IMR-90 (cell line): ENCODE measurements at regions not wholly inside any gene's neighbourhood (a gene's known extent, or its start where the extent isn't known, plus 50 kb on each side); places are given as distances from the start of the nearest gene placed in this dataset.

Source experiments
- ATAC-seq: fragments of 200-7000 bp; cut with Tn5 transposase; 2 replicates; pipeline ENCODE4 v1.9.1; 2020; ENCODE audit warnings: low read depth, mild to moderate bottlenecking, moderate library complexity
- BruUV-seq: library from RNA; stranded (reverse); fragments of 400-500 nt; replicated peaks from 2 replicates; lab custom pipeline; 2021; lab: Mats Ljungman, UMichigan
- CTCF ChIA-PET: fragments of 300-600 bp; formaldehyde crosslinking; extraction: SDS; loops from one replicate; lab custom pipeline; 2021; ENCODE audit warnings: antibody characterized with exemption; lab: Yijun Ruan, JAX
- POLR2A ChIA-PET: fragments of 300-600 bp; sonication (Branson Sonifier 250); formaldehyde crosslinking; loops from one replicate; lab custom pipeline; 2022; ENCODE audit warnings: antibody characterized with exemption; ENCODE audit not compliant: unreplicated experiment; lab: Charles Lee
- DNase-seq: peaks from one replicate; pipeline ENCODE4 v3.0.0; 2013
- H2AFZ ChIP-seq: replicated peaks from 2 replicates; pipeline ENCODE3; 2013; ENCODE audit warnings: low read length, mild to moderate bottlenecking; ENCODE audit not compliant: poor library complexity
- H2AK5ac ChIP-seq: 2 replicates; pipeline ENCODE4 v1.6.1; 2013; ENCODE audit warnings: low read depth, low read length, inconsistent platforms
- H2AK9ac ChIP-seq: replicated peaks from 2 replicates; pipeline ENCODE3; 2013; ENCODE audit warnings: mild to moderate bottlenecking, low read depth, low read length, moderate library complexity; ENCODE audit not compliant: poor library complexity
- H2BK120ac ChIP-seq: 2 replicates; pipeline ENCODE4 v1.6.1; 2013; ENCODE audit warnings: low read depth, low read length, inconsistent platforms
- H2BK15ac ChIP-seq: 3 replicates; pipeline ENCODE4 v1.6.1; 2013; ENCODE audit warnings: low read depth, low read length, inconsistent platforms
- H2BK20ac ChIP-seq: 2 replicates; pipeline ENCODE4 v1.6.1; 2013; ENCODE audit warnings: low read depth, mild to moderate bottlenecking, inconsistent platforms, low read length, moderate library complexity
- H2BK5ac ChIP-seq: 2 replicates; pipeline ENCODE4 v1.6.1; 2013; ENCODE audit warnings: mild to moderate bottlenecking, low read depth, low read length, inconsistent platforms; ENCODE audit not compliant: poor library complexity, severe bottlenecking
- H3K14ac ChIP-seq: replicated peaks from 2 replicates; pipeline ENCODE4 v1.6.1; 2013; ENCODE audit warnings: low read depth, low read length, inconsistent platforms
- H3K18ac ChIP-seq: 2 replicates; pipeline ENCODE4 v1.6.1; 2013; ENCODE audit warnings: low read depth, low read length, control low read depth
- H3K23ac ChIP-seq: 2 replicates; pipeline ENCODE4 v1.6.1; 2013; ENCODE audit warnings: low read depth, low read length, inconsistent platforms
- H3K27ac ChIP-seq: 2 replicates; pipeline ENCODE4 v1.5.1; 2013; ENCODE audit warnings: mild to moderate bottlenecking, control low read depth, low read length; ENCODE audit not compliant: insufficient read depth
- H3K27me3 ChIP-seq: 2 replicates; pipeline ENCODE4 v1.6.1; 2013; ENCODE audit warnings: low read length; ENCODE audit not compliant: control insufficient read depth, insufficient read depth
- H3K36me3 ChIP-seq: 2 replicates; pipeline ENCODE4 v1.6.1; 2013; ENCODE audit warnings: low read length, mixed read lengths; ENCODE audit not compliant: control insufficient read depth, insufficient read depth
- H3K4ac ChIP-seq: 2 replicates; pipeline ENCODE4 v1.6.1; 2013; ENCODE audit warnings: low read depth, low read length, inconsistent platforms
- H3K4me1 ChIP-seq: 2 replicates; pipeline ENCODE4 v1.6.1; 2013; ENCODE audit warnings: low read length, mixed read lengths; ENCODE audit not compliant: control insufficient read depth, insufficient read depth
- H3K4me2 ChIP-seq: 2 replicates; pipeline ENCODE4 v1.6.1; 2013; ENCODE audit warnings: low read depth, mild to moderate bottlenecking, control low read depth, low read length, moderate library complexity
- H3K4me3 ChIP-seq: 2 replicates; pipeline ENCODE4 v1.5.1; 2013; ENCODE audit warnings: low read depth, mild to moderate bottlenecking, control low read depth, low read length, moderate library complexity; ENCODE audit not compliant: insufficient read depth
- H3K56ac ChIP-seq: 2 replicates; pipeline ENCODE4 v1.6.1; 2013; ENCODE audit warnings: low read length, inconsistent platforms; ENCODE audit not compliant: insufficient read depth; ENCODE audit errors: extremely low read depth
- H3K79me1 ChIP-seq, 2 experiments: 2 replicates each; pipeline ENCODE4 v1.6.1; 2013; ENCODE audit warnings: low read length in 2 of 2, inconsistent platforms in 1 of 2, low read depth in 1 of 2
- H3K9ac ChIP-seq: 2 replicates; pipeline ENCODE4 v1.6.1; 2013; ENCODE audit warnings: low read depth, low read length, control low read depth
- H3K9me1 ChIP-seq: 2 replicates; pipeline ENCODE4 v1.6.1; 2013; ENCODE audit warnings: low read length, inconsistent platforms; ENCODE audit not compliant: insufficient read depth
- H3K9me3 ChIP-seq: 2 replicates; pipeline ENCODE4 v1.6.1; 2013; ENCODE audit warnings: low read length; ENCODE audit not compliant: control insufficient read depth, insufficient read depth
- H4K20me1 ChIP-seq: 2 replicates; pipeline ENCODE4 v1.6.1; 2013; ENCODE audit warnings: low read length, inconsistent platforms; ENCODE audit not compliant: insufficient read depth
- H4K5ac ChIP-seq: 2 replicates; pipeline ENCODE4 v1.6.1; 2013; ENCODE audit warnings: mild to moderate bottlenecking, low read depth, low read length, control low read depth
- H4K8ac ChIP-seq, 2 experiments: 2 replicates each; pipeline ENCODE4 v1.6.1; 2013; ENCODE audit warnings: low read depth in 2 of 2, low read length in 2 of 2, control low read depth in 1 of 2, inconsistent platforms in 1 of 2
- H4K91ac ChIP-seq: 2 replicates; pipeline ENCODE4 v1.6.1; 2013; ENCODE audit warnings: low read depth, low read length, inconsistent platforms; ENCODE audit not compliant: insufficient read depth
- BHLHE40 ChIP-seq: fragments of 150-350 bp; IDR thresholded peaks from 2 replicates; pipeline ENCODE4 v1.6.1; 2016; ENCODE audit warnings: mild to moderate bottlenecking, low read depth, low read length
- CEBPB ChIP-seq: IDR thresholded peaks from 2 replicates; pipeline ENCODE4 v1.6.1; 2012; ENCODE audit warnings: low read depth, low read length, improper control_type of control experiment
- CHD1 ChIP-seq: IDR thresholded peaks from 2 replicates; pipeline ENCODE4 v1.6.1; 2012; ENCODE audit warnings: low read depth, low read length, improper control_type of control experiment
- CTCF ChIP-seq: conservative IDR thresholded peaks from 2 replicates; pipeline ENCODE4 v1.5.1; 2012; ENCODE audit warnings: mild to moderate bottlenecking, low read depth, low read length, improper control_type of control experiment
- ELK1 ChIP-seq: fragments of 150-350 bp; IDR thresholded peaks from 2 replicates; pipeline ENCODE4 v1.6.1; 2016; ENCODE audit warnings: low read depth, mild to moderate bottlenecking, low read length, moderate library complexity, borderline replicate concordance
- FOS ChIP-seq: fragments of 150-350 bp; IDR thresholded peaks from 2 replicates; pipeline ENCODE4 v1.6.1; 2016; ENCODE audit warnings: low read depth, low read length
- MXI1 ChIP-seq: IDR thresholded peaks from 2 replicates; pipeline ENCODE4 v1.6.1; 2012; ENCODE audit warnings: low read depth, mild to moderate bottlenecking, low read length, moderate library complexity, borderline replicate concordance
- NFE2L2 ChIP-seq: fragments of 150-350 bp; IDR thresholded peaks from 2 replicates; pipeline ENCODE4 v1.6.1; 2016; ENCODE audit warnings: low read depth, mild to moderate bottlenecking, low read length
- POLR2A ChIP-seq: IDR thresholded peaks from 2 replicates; pipeline ENCODE4 v1.6.1; 2012; ENCODE audit warnings: mild to moderate bottlenecking, low read depth, low read length
- RAD21 ChIP-seq: IDR thresholded peaks from 2 replicates; pipeline ENCODE4 v1.6.1; 2012; ENCODE audit warnings: low read length, improper control_type of control experiment
- RFX5 ChIP-seq: IDR thresholded peaks from 2 replicates; pipeline ENCODE4 v1.8.0; 2012; ENCODE audit warnings: low read depth, mild to moderate bottlenecking, low read length, moderate library complexity
- USF2 ChIP-seq: fragments of 150-350 bp; IDR thresholded peaks from 2 replicates; pipeline ENCODE4 v1.6.1; 2017; ENCODE audit warnings: mild to moderate bottlenecking, antibody characterized with exemption, low read length, low read depth
- WGBS, 2 experiments: methylation state at CpG; one replicate each; pipeline versions ENCODE4 v1.1.5 to v1.1.7; 2013; ENCODE audit warnings: missing lambda C conversion rate in 2 of 2; ENCODE audit not compliant: insufficient read length in 1 of 2; ENCODE audit errors: extremely low coverage in 2 of 2; 5-methylcytosine and 5-hydroxymethylcytosine counted together
- dilution Hi-C: fragments of 300-500 bp; cut with HindIII; formaldehyde crosslinking; loops from one replicate; pipeline ENCODE4 v1.14.3; 2018; ENCODE audit warnings: low sequenced_read_pairs; ENCODE audit not compliant: unreplicated experiment
- in situ Hi-C: fragments of 300-500 bp; cut with MboI; formaldehyde crosslinking; loops from 3 replicates; pipeline ENCODE4 v1.14.3; 2019; ENCODE audit warnings: low sequenced_read_pairs, inconsistent platforms, mixed read lengths
- intact Hi-C: fragments of 100-400 bp; cut with micrococcal nuclease; formaldehyde crosslinking; loops from 2 replicates; pipeline ENCODE4 v1.10.0; 2022

- no peak overlapping the region for H3K4ac ChIP-seq
- H4K8ac ChIP-seq: no peak overlapping the region
- no peak overlapping the region for H3K14ac ChIP-seq
- H3K36me3 ChIP-seq: no peaks in the 10 kb centered on the region
- peaks cover 8% of the 10 kb centered on the region; the same call in 1 of the 2 replicates for H3K9me3 ChIP-seq
- no peak overlapping the region for H3K9ac ChIP-seq
- no peaks in the 10 kb centered on the region for H3K27me3 ChIP-seq
- H3K4me1 ChIP-seq: no peaks in the 10 kb centered on the region
- no CpG with 5 or more reads among the region's 2 CpGs for WGBS, 2 experiments
- no peak overlapping the region for H2BK20ac ChIP-seq
- H3K4me3 ChIP-seq: no peak overlapping the region
- no peak overlapping the region for H2BK15ac ChIP-seq
- H2AK9ac ChIP-seq: no peak overlapping the region
- no peak overlapping the region for H3K23ac ChIP-seq
- POLR2A ChIA-PET: no interaction called here
- dilution Hi-C loops (no loop called here), intact Hi-C loops (no loop called here), in situ Hi-C loops (no loop called here)
- CTCF ChIA-PET: no interaction called here
- TF ChIP-seq CHD1: no peak
- no peak for TF ChIP-seq RFX5
- TF ChIP-seq USF2: no peak
- no peak for TF ChIP-seq NFE2L2
- TF ChIP-seq ELK1: no peak
- TF ChIP-seq CTCF: no peak
- TF ChIP-seq CEBPB: no peak
- TF ChIP-seq FOS: no peak
- TF ChIP-seq RAD21: no peak
- no peak for TF ChIP-seq POLR2A
- no peak for TF ChIP-seq BHLHE40
- no peak for TF ChIP-seq MXI1
- H2AK5ac ChIP-seq: no peak overlapping the region
- no peak overlapping the region for H2AFZ ChIP-seq
- no peaks in the 10 kb centered on the region for H3K79me1 ChIP-seq
- H3K9me1 ChIP-seq: no peaks in the 10 kb centered on the region
- no peak overlapping the region for H3K56ac ChIP-seq
- no peak overlapping the region for H2BK120ac ChIP-seq
- no peak overlapping the region for H3K18ac ChIP-seq
- H2BK5ac ChIP-seq: no peak overlapping the region
- DNase-seq: no peak
- no peak overlapping the region for H3K27ac ChIP-seq
- no peak overlapping the region for H4K5ac ChIP-seq
- BruUV-seq: no TSS peak
- H3K4me2 ChIP-seq: no peak overlapping the region
- no peaks in the 10 kb centered on the region for H4K20me1 ChIP-seq
- ATAC-seq: no peak
- no peak overlapping the region for H4K91ac ChIP-seq
Measured at GRCh38 chr4:164304101-164304639, 449.8 kb upstream of the SMIM31 start.
